ENCODE measurements at regions not wholly inside any gene's neighbourhood (a gene's known extent, or its start where the extent isn't known, plus 50 kb on each side); places are given as distances from the start of the nearest gene placed in this dataset.

GRCh38 chr6:18897350-18897749 lies 510.2 kb downstream of the RNF144B start:
- no peak overlapping the region for H3K27ac ChIP-seq (ENCODE audit: low read depth in 1 of 3, low read length in 2 of 3)
- DNase-seq, result no peak
- no peaks in the 10 kb centered on the region for H3K27me3 ChIP-seq (ENCODE audit: control insufficient read depth in 3 of 3, insufficient read depth in 3 of 3, low read length in 3 of 3)
- H3K4me1 ChIP-seq (ENCODE audit: control insufficient read depth in 3 of 3, insufficient read depth in 2 of 3, low read depth in 1 of 3, low read length in 2 of 3), result peaks cover 0 to 12% (median 0%) of the 10 kb centered on the region in 3 donors
- FAIRE-seq, result no peak
- H3K4me3 ChIP-seq (ENCODE audit: low read depth in 1 of 3, low read length in 3 of 3), result no peak overlapping the region
- no peaks in the 10 kb centered on the region for H3K36me3 ChIP-seq (ENCODE audit: control insufficient read depth in 3 of 3, insufficient read depth in 2 of 3, low read depth in 1 of 3, low read length in 3 of 3)
- no peaks in the 10 kb centered on the region for H3K9me3 ChIP-seq (ENCODE audit: control insufficient read depth in 2 of 2, insufficient read depth in 1 of 2, low read depth in 1 of 2, low read length in 1 of 2)

GRCh38 chr6:18904681-18905080 lies 517.5 kb downstream of the RNF144B start:
- Histone ChIP-seq H3K4me1 (ENCODE audit: control insufficient read depth in 3 of 3, insufficient read depth in 2 of 3, low read depth in 1 of 3, low read length in 2 of 3) (no peaks in the 10 kb centered on the region), H3K36me3 (ENCODE audit: control insufficient read depth in 3 of 3, insufficient read depth in 2 of 3, low read depth in 1 of 3, low read length in 3 of 3) (no peaks in the 10 kb centered on the region), H3K4me3 (ENCODE audit: low read depth in 1 of 3, low read length in 3 of 3) (no peak overlapping the region), H3K27ac (ENCODE audit: low read depth in 1 of 3, low read length in 2 of 3) (no peak overlapping the region), H3K27me3 (ENCODE audit: control insufficient read depth in 3 of 3, insufficient read depth in 3 of 3, low read length in 3 of 3) (no peaks in the 10 kb centered on the region), H3K9me3 (ENCODE audit: control insufficient read depth in 2 of 2, insufficient read depth in 1 of 2, low read depth in 1 of 2, low read length in 1 of 2) (no peaks in the 10 kb centered on the region)
- WGBS, 3 donors, result 90 to 95% (median 93%) methylated on average over 2 of the region's 2 CpGs
- FAIRE-seq (no peak), DNase-seq (no peak)

- 78 to 96% (median 82%) methylated on average over 3 of the region's 3 CpGs for WGBS, 3 donors
Observed at GRCh38 chr6:18920701-18921100, 533.6 kb downstream of the RNF144B start.

GRCh38 chr6:18931086-18931485 lies 543.9 kb downstream of the RNF144B start:
- Histone ChIP-seq H3K4me1 (ENCODE audit: control insufficient read depth in 3 of 3, insufficient read depth in 2 of 3, low read depth in 1 of 3, low read length in 2 of 3) (no peaks in the 10 kb centered on the region), H3K9me3 (ENCODE audit: control insufficient read depth in 2 of 2, insufficient read depth in 1 of 2, low read depth in 1 of 2, low read length in 1 of 2) (no peaks in the 10 kb centered on the region), H3K27ac (ENCODE audit: low read depth in 1 of 3, low read length in 2 of 3) (no peak overlapping the region), H3K36me3 (ENCODE audit: control insufficient read depth in 3 of 3, insufficient read depth in 2 of 3, low read depth in 1 of 3, low read length in 3 of 3) (no peaks in the 10 kb centered on the region), H3K4me3 (ENCODE audit: low read depth in 1 of 3, low read length in 3 of 3) (no peak overlapping the region), H3K27me3 (ENCODE audit: control insufficient read depth in 3 of 3, insufficient read depth in 3 of 3, low read length in 3 of 3) (no peaks in the 10 kb centered on the region)
- FAIRE-seq, result no peak
- DNase-seq, result no peak
- WGBS, 3 donors, result 69 to 79% (median 73%) methylated on average over 4 of the region's 4 CpGs

More at GRCh38 chr6:18920701-18921100, 533.6 kb downstream of the RNF144B start:
- H3K27me3 ChIP-seq (ENCODE audit: control insufficient read depth in 3 of 3, insufficient read depth in 3 of 3, low read length in 3 of 3), result no peaks in the 10 kb centered on the region
- FAIRE-seq (no peak), DNase-seq (no peak)
- no peak overlapping the region for H3K27ac ChIP-seq (ENCODE audit: low read depth in 1 of 3, low read length in 2 of 3)
- H3K4me3 ChIP-seq (ENCODE audit: low read depth in 1 of 3, low read length in 3 of 3), result no peak overlapping the region
- H3K36me3 ChIP-seq (ENCODE audit: control insufficient read depth in 3 of 3, insufficient read depth in 2 of 3, low read depth in 1 of 3, low read length in 3 of 3), result no peaks in the 10 kb centered on the region
- H3K9me3 ChIP-seq (ENCODE audit: control insufficient read depth in 2 of 2, insufficient read depth in 1 of 2, low read depth in 1 of 2, low read length in 1 of 2), result no peaks in the 10 kb centered on the region
- H3K4me1 ChIP-seq (ENCODE audit: control insufficient read depth in 3 of 3, insufficient read depth in 2 of 3, low read depth in 1 of 3, low read length in 2 of 3), result no peaks in the 10 kb centered on the region

- H3K27me3 ChIP-seq (ENCODE audit: control insufficient read depth in 3 of 3, insufficient read depth in 3 of 3, low read length in 3 of 3), result no peaks in the 10 kb centered on the region
- no peaks in the 10 kb centered on the region for H3K36me3 ChIP-seq (ENCODE audit: control insufficient read depth in 3 of 3, insufficient read depth in 2 of 3, low read depth in 1 of 3, low read length in 3 of 3)
- no peaks in the 10 kb centered on the region for H3K4me1 ChIP-seq (ENCODE audit: control insufficient read depth in 3 of 3, insufficient read depth in 2 of 3, low read depth in 1 of 3, low read length in 2 of 3)
- no peak overlapping the region for H3K4me3 ChIP-seq (ENCODE audit: low read depth in 1 of 3, low read length in 3 of 3)
- no peak for FAIRE-seq
- WGBS, 3 donors, result 88 to 100% (median 91%) methylated on average over 1 of the region's 1 CpG
- DNase-seq, result no peak
- no peak overlapping the region for H3K27ac ChIP-seq (ENCODE audit: low read depth in 1 of 3, low read length in 2 of 3)
- H3K9me3 ChIP-seq (ENCODE audit: control insufficient read depth in 2 of 2, insufficient read depth in 1 of 2, low read depth in 1 of 2, low read length in 1 of 2), result no peaks in the 10 kb centered on the region
Observed at GRCh38 chr6:18958146-18958545, 571.0 kb downstream of the RNF144B start.

- FAIRE-seq, result no peak
- no peaks in the 10 kb centered on the region for H3K27me3 ChIP-seq (ENCODE audit: control insufficient read depth in 3 of 3, insufficient read depth in 3 of 3, low read length in 3 of 3)
- H3K36me3 ChIP-seq (ENCODE audit: control insufficient read depth in 3 of 3, insufficient read depth in 2 of 3, low read depth in 1 of 3, low read length in 3 of 3), result no peaks in the 10 kb centered on the region
- no peak overlapping the region for H3K4me3 ChIP-seq (ENCODE audit: low read depth in 1 of 3, low read length in 3 of 3)
- H3K27ac ChIP-seq (ENCODE audit: low read depth in 1 of 3, low read length in 2 of 3), result no peak overlapping the region
- no peaks in the 10 kb centered on the region for H3K9me3 ChIP-seq (ENCODE audit: control insufficient read depth in 2 of 2, insufficient read depth in 1 of 2, low read depth in 1 of 2, low read length in 1 of 2)
- 55 to 79% (median 74%) methylated on average over 2 of the region's 2 CpGs for WGBS, 3 donors
- no peaks in the 10 kb centered on the region for H3K4me1 ChIP-seq (ENCODE audit: control insufficient read depth in 3 of 3, insufficient read depth in 2 of 3, low read depth in 1 of 3, low read length in 2 of 3)
- no peak for DNase-seq
Observed at GRCh38 chr6:18961566-18961965, 574.4 kb downstream of the RNF144B start.

- DNase-seq (no peak), FAIRE-seq (no peak)
- WGBS, 3 donors, result 83 to 93% (median 88%) methylated on average over 4 of the region's 4 CpGs
- Histone ChIP-seq H3K36me3 (ENCODE audit: control insufficient read depth in 3 of 3, insufficient read depth in 2 of 3, low read depth in 1 of 3, low read length in 3 of 3) (no peaks in the 10 kb centered on the region), H3K9me3 (ENCODE audit: control insufficient read depth in 2 of 2, insufficient read depth in 1 of 2, low read depth in 1 of 2, low read length in 1 of 2) (no peaks in the 10 kb centered on the region), H3K4me1 (ENCODE audit: control insufficient read depth in 3 of 3, insufficient read depth in 2 of 3, low read depth in 1 of 3, low read length in 2 of 3) (no peaks in the 10 kb centered on the region), H3K4me3 (ENCODE audit: low read depth in 1 of 3, low read length in 3 of 3) (no peak overlapping the region), H3K27me3 (ENCODE audit: control insufficient read depth in 3 of 3, insufficient read depth in 3 of 3, low read length in 3 of 3) (no peaks in the 10 kb centered on the region), H3K27ac (ENCODE audit: low read depth in 1 of 3, low read length in 2 of 3) (no peak overlapping the region)
Observed at GRCh38 chr6:18962361-18962905, 575.3 kb downstream of the RNF144B start.

GRCh38 chr6:18963439-18963838 lies 576.3 kb downstream of the RNF144B start:
- no peaks in the 10 kb centered on the region for H3K4me1 ChIP-seq (ENCODE audit: control insufficient read depth in 3 of 3, insufficient read depth in 2 of 3, low read depth in 1 of 3, low read length in 2 of 3)
- DNase-seq (no peak), FAIRE-seq (no peak)
- H3K4me3 ChIP-seq (ENCODE audit: low read depth in 1 of 3, low read length in 3 of 3), result no peak overlapping the region
- H3K27ac ChIP-seq (ENCODE audit: low read depth in 1 of 3, low read length in 2 of 3), result no peak overlapping the region
- no peaks in the 10 kb centered on the region for H3K36me3 ChIP-seq (ENCODE audit: control insufficient read depth in 3 of 3, insufficient read depth in 2 of 3, low read depth in 1 of 3, low read length in 3 of 3)
- no peaks in the 10 kb centered on the region for H3K27me3 ChIP-seq (ENCODE audit: control insufficient read depth in 3 of 3, insufficient read depth in 3 of 3, low read length in 3 of 3)
- no peaks in the 10 kb centered on the region for H3K9me3 ChIP-seq (ENCODE audit: control insufficient read depth in 2 of 2, insufficient read depth in 1 of 2, low read depth in 1 of 2, low read length in 1 of 2)
- WGBS, 3 donors, result 90 to 93% (median 91%) methylated on average over 3 of the region's 3 CpGs

- Histone ChIP-seq H3K27me3 (ENCODE audit: control insufficient read depth in 3 of 3, insufficient read depth in 3 of 3, low read length in 3 of 3) (peaks cover 0 to 2% (median 0%) of the 10 kb centered on the region in 3 donors), H3K9me3 (ENCODE audit: control insufficient read depth in 2 of 2, insufficient read depth in 1 of 2, low read depth in 1 of 2, low read length in 1 of 2) (no peaks in the 10 kb centered on the region), H3K4me1 (ENCODE audit: control insufficient read depth in 3 of 3, insufficient read depth in 2 of 3, low read depth in 1 of 3, low read length in 2 of 3) (no peaks in the 10 kb centered on the region), H3K27ac (ENCODE audit: low read depth in 1 of 3, low read length in 2 of 3) (no peak overlapping the region), H3K36me3 (ENCODE audit: control insufficient read depth in 3 of 3, insufficient read depth in 2 of 3, low read depth in 1 of 3, low read length in 3 of 3) (no peaks in the 10 kb centered on the region), H3K4me3 (ENCODE audit: low read depth in 1 of 3, low read length in 3 of 3) (no peak overlapping the region)
- DNase-seq, result no peak
- 54 to 81% (median 74%) methylated on average over 3 of the region's 3 CpGs for WGBS, 3 donors
- FAIRE-seq, result no peak
Observed at GRCh38 chr6:18973251-18973650, 586.1 kb downstream of the RNF144B start.

All from small intestine (tissue), 7 donors.